SK-N-SH treated with all-trans-retinoic acid at 6 μM for 48 hours (cell line): ENCODE measurements at regions not wholly inside any gene's neighbourhood (a gene's known extent, or its start where the extent isn't known, plus 50 kb on each side); places are given as distances from the start of the nearest gene placed in this dataset.
A peak's percentile ranks its signal among the peaks of the same experiment; 100 is the strongest.

Source experiments
- ATAC-seq: fragments of 200-7000 bp; cut with Tn5 transposase; 3 replicates; pipeline ENCODE4 v1.9.1; 2020; ENCODE audit warnings: mild to moderate bottlenecking, moderate library complexity
- ARNTL ChIP-seq: fragments of 450-650 bp; formaldehyde crosslinking; IDR thresholded peaks from 2 replicates; pipeline ENCODE4 v1.5.0; 2020; ENCODE audit warnings: low read depth, mild to moderate bottlenecking, moderate library complexity, borderline replicate concordance
- BACH2 ChIP-seq: fragments of 250-450 bp; sonication (Bioruptor Pico); IDR thresholded peaks from 2 replicates; pipeline ENCODE4 v1.9.0; 2021; ENCODE audit warnings: mild to moderate bottlenecking, borderline replicate concordance
- CSDC2 ChIP-seq: fragments of 250-450 bp; sonication (Bioruptor Pico); IDR thresholded peaks from 2 replicates; pipeline ENCODE4 v1.5.0; 2020; ENCODE audit warnings: mild to moderate bottlenecking, moderate library complexity
- ISL1 ChIP-seq: fragments of 250-450 bp; sonication (Bioruptor Pico); IDR thresholded peaks from 2 replicates; pipeline ENCODE4 v2.1.2; 2022; ENCODE audit warnings: mild to moderate bottlenecking, moderate library complexity
- PPARA ChIP-seq: fragments of 250-450 bp; sonication (Bioruptor Pico); IDR thresholded peaks from 2 replicates; pipeline ENCODE4 v1.5.0; 2020; ENCODE audit warnings: mild to moderate bottlenecking, borderline replicate concordance
- RARB ChIP-seq: fragments of 250-450 bp; sonication (Bioruptor Pico); IDR thresholded peaks from 2 replicates; pipeline ENCODE4 v1.8.0; 2021; ENCODE audit warnings: mild to moderate bottlenecking, moderate library complexity
- SNAI2 ChIP-seq: fragments of 250-450 bp; sonication (Bioruptor Pico); IDR thresholded peaks from 2 replicates; pipeline ENCODE4 v1.5.0; 2020; ENCODE audit warnings: mild to moderate bottlenecking, moderate library complexity
- TCF4 ChIP-seq: fragments of 250-450 bp; sonication (Bioruptor Pico); IDR thresholded peaks from 2 replicates; pipeline ENCODE4 v1.8.0; 2021; ENCODE audit warnings: mild to moderate bottlenecking, moderate library complexity, borderline replicate concordance
- TOX ChIP-seq: fragments of 250-450 bp; sonication (Bioruptor Pico); IDR thresholded peaks from 2 replicates; pipeline ENCODE4 v1.8.0; 2021; ENCODE audit warnings: mild to moderate bottlenecking, moderate library complexity, borderline replicate concordance
- ZC3H10 ChIP-seq: fragments of 250-450 bp; sonication (Bioruptor Pico); IDR thresholded peaks from 2 replicates; pipeline ENCODE4 v1.5.1; 2021; ENCODE audit warnings: mild to moderate bottlenecking, moderate library complexity
- ZFP30 ChIP-seq: fragments of 450-650 bp; formaldehyde crosslinking; IDR thresholded peaks from 2 replicates; pipeline ENCODE4 v1.5.0; 2022; ENCODE audit warnings: mild to moderate bottlenecking, moderate library complexity
- ZNF565 ChIP-seq: fragments of 450-650 bp; formaldehyde crosslinking; conservative IDR thresholded peaks from 2 replicates; pipeline ENCODE4 v1.5.0; 2020; ENCODE audit warnings: low read depth, mild to moderate bottlenecking, moderate library complexity
- ZNF70 ChIP-seq: fragments of 450-650 bp; formaldehyde crosslinking; IDR thresholded peaks from 2 replicates; pipeline ENCODE4 v1.5.0; 2020; ENCODE audit warnings: mild to moderate bottlenecking, moderate library complexity
- ZNF8 ChIP-seq: fragments of 450-650 bp; formaldehyde crosslinking; IDR thresholded peaks from 2 replicates; pipeline ENCODE4 v1.5.0; 2020; ENCODE audit warnings: mild to moderate bottlenecking, moderate library complexity
- TF ChIP-seq, protein P1 (sequence below): fragments of 250-450 bp; sonication (Bioruptor Pico); IDR thresholded peaks from 2 replicates; pipeline ENCODE4 v1.5.0; 2020; ENCODE audit warnings: mild to moderate bottlenecking, moderate library complexity
- TF ChIP-seq, protein P2 (sequence below): fragments of 250-450 bp; sonication (Bioruptor Pico); IDR thresholded peaks from 2 replicates; pipeline ENCODE4 v1.8.0; 2020; ENCODE audit warnings: mild to moderate bottlenecking, moderate library complexity, borderline replicate concordance
- TF ChIP-seq, protein P3 (sequence below): fragments of 250-450 bp; sonication (Bioruptor Pico); IDR thresholded peaks from 2 replicates; pipeline ENCODE4 v1.5.1; 2021; ENCODE audit warnings: mild to moderate bottlenecking, moderate library complexity
- TF ChIP-seq, protein P4 (sequence below): fragments of 250-450 bp; sonication (Bioruptor Pico); IDR thresholded peaks from 2 replicates; pipeline ENCODE4 v1.5.1; 2020; ENCODE audit warnings: low read depth, mild to moderate bottlenecking, moderate library complexity
- TF ChIP-seq, protein P5 (sequence below): fragments of 250-450 bp; sonication (Bioruptor Pico); IDR thresholded peaks from 2 replicates; pipeline ENCODE4 v1.8.0; 2021; ENCODE audit warnings: low read depth, mild to moderate bottlenecking, moderate library complexity, borderline replicate concordance

DNA sequence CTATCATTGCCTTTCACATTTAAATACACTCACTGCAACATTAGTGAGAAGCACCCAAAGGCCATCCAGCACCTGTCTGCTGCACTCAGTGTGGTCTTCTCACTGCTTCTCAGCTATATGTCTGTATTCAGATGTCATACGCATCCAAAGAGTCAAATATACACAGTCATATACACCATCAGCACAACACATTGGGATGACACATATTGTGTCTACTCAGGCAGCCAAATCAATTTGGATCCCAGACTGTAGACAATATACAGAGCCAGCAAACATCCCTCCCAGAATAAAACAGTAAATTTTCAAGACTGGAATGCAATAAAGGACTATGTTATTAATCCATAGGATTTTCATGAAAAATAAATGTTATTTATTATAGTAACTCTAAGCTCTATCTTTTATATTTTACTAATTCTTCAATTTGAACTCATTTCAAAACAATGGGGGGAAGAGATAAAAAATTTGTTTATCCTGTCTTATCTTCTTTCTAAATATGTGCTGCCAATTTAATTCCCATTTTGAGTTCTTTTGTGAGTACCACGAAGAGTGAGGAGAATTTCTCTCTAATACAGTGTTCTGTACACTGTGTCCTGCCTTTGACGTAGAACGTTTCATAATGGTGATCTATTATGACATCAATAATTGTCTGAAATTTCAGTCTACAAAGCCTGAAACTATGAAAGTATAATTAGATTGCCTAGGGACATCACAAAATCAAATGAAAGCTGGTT is 602.2 kb upstream of the CXADR start:
- ATAC-seq, result no peak
- no peak for TF ChIP-seq ZNF8 (CRISPR knock-in tag)
- no peak for TF ChIP-seq ZNF70
- TF ChIP-seq, protein P1, sequence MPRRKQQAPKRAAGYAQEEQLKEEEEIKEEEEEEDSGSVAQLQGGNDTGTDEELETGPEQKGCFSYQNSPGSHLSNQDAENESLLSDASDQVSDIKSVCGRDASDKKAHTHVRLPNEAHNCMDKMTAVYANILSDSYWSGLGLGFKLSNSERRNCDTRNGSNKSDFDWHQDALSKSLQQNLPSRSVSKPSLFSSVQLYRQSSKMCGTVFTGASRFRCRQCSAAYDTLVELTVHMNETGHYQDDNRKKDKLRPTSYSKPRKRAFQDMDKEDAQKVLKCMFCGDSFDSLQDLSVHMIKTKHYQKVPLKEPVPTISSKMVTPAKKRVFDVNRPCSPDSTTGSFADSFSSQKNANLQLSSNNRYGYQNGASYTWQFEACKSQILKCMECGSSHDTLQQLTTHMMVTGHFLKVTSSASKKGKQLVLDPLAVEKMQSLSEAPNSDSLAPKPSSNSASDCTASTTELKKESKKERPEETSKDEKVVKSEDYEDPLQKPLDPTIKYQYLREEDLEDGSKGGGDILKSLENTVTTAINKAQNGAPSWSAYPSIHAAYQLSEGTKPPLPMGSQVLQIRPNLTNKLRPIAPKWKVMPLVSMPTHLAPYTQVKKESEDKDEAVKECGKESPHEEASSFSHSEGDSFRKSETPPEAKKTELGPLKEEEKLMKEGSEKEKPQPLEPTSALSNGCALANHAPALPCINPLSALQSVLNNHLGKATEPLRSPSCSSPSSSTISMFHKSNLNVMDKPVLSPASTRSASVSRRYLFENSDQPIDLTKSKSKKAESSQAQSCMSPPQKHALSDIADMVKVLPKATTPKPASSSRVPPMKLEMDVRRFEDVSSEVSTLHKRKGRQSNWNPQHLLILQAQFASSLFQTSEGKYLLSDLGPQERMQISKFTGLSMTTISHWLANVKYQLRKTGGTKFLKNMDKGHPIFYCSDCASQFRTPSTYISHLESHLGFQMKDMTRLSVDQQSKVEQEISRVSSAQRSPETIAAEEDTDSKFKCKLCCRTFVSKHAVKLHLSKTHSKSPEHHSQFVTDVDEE (CRISPR knock-in tag), result no peak
- no peak for TF ChIP-seq ZFP30 (CRISPR knock-in tag)
- TF ChIP-seq SNAI2 (CRISPR knock-in tag), result no peak
- no peak for TF ChIP-seq ISL1 (CRISPR knock-in tag)
- TF ChIP-seq, protein P2, sequence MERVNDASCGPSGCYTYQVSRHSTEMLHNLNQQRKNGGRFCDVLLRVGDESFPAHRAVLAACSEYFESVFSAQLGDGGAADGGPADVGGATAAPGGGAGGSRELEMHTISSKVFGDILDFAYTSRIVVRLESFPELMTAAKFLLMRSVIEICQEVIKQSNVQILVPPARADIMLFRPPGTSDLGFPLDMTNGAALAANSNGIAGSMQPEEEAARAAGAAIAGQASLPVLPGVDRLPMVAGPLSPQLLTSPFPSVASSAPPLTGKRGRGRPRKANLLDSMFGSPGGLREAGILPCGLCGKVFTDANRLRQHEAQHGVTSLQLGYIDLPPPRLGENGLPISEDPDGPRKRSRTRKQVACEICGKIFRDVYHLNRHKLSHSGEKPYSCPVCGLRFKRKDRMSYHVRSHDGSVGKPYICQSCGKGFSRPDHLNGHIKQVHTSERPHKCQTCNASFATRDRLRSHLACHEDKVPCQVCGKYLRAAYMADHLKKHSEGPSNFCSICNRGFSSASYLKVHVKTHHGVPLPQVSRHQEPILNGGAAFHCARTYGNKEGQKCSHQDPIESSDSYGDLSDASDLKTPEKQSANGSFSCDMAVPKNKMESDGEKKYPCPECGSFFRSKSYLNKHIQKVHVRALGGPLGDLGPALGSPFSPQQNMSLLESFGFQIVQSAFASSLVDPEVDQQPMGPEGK (CRISPR knock-in tag), result no peak
- no peak for TF ChIP-seq BACH2 (CRISPR knock-in tag)
- no peak for TF ChIP-seq ZNF565
- TF ChIP-seq, protein P3, sequence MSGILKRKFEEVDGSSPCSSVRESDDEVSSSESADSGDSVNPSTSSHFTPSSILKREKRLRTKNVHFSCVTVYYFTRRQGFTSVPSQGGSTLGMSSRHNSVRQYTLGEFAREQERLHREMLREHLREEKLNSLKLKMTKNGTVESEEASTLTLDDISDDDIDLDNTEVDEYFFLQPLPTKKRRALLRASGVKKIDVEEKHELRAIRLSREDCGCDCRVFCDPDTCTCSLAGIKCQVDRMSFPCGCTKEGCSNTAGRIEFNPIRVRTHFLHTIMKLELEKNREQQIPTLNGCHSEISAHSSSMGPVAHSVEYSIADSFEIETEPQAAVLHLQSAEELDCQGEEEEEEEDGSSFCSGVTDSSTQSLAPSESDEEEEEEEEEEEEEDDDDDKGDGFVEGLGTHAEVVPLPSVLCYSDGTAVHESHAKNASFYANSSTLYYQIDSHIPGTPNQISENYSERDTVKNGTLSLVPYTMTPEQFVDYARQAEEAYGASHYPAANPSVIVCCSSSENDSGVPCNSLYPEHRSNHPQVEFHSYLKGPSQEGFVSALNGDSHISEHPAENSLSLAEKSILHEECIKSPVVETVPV (CRISPR knock-in tag), result no peak
- TF ChIP-seq ZC3H10 (CRISPR knock-in tag), result no peak
- no peak for TF ChIP-seq TOX (CRISPR knock-in tag)
- no peak for TF ChIP-seq PPARA (CRISPR knock-in tag)
- TF ChIP-seq, protein P4, sequence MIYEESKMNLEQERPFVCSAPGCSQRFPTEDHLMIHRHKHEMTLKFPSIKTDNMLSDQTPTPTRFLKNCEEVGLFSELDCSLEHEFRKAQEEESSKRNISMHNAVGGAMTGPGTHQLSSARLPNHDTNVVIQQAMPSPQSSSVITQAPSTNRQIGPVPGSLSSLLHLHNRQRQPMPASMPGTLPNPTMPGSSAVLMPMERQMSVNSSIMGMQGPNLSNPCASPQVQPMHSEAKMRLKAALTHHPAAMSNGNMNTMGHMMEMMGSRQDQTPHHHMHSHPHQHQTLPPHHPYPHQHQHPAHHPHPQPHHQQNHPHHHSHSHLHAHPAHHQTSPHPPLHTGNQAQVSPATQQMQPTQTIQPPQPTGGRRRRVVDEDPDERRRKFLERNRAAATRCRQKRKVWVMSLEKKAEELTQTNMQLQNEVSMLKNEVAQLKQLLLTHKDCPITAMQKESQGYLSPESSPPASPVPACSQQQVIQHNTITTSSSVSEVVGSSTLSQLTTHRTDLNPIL (CRISPR knock-in tag), result no peak
- no peak for TF ChIP-seq CSDC2
- TF ChIP-seq ARNTL (CRISPR knock-in tag), result no peak

DNA sequence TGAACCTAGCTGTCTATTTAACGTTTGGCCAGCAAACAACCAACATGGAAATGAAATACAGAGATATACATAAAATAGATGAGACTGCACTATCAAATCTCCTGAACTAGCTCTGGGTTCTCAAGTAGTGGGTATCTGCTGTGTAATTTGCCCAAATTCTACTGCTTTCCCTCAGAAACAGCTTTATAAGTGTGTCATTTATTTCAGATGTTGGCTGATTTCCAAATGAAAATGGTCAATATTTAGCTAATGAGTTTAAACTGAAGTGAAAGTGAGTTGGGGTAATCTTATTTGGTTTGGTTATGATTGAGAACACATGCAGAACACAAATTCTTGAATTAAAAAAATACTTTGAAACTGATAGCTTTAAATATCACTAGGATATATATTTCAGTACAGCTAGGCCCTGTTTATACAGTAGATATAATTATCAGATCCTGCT is 601.7 kb upstream of the CXADR start:
- TF ChIP-seq, protein P4 (CRISPR knock-in tag), result no peak
- no peak for TF ChIP-seq ZNF70
- TF ChIP-seq, protein P2 (CRISPR knock-in tag), result no peak
- no peak for TF ChIP-seq RARB
- TF ChIP-seq ISL1 (CRISPR knock-in tag), result peak; percentile 64
- TF ChIP-seq, protein P5, sequence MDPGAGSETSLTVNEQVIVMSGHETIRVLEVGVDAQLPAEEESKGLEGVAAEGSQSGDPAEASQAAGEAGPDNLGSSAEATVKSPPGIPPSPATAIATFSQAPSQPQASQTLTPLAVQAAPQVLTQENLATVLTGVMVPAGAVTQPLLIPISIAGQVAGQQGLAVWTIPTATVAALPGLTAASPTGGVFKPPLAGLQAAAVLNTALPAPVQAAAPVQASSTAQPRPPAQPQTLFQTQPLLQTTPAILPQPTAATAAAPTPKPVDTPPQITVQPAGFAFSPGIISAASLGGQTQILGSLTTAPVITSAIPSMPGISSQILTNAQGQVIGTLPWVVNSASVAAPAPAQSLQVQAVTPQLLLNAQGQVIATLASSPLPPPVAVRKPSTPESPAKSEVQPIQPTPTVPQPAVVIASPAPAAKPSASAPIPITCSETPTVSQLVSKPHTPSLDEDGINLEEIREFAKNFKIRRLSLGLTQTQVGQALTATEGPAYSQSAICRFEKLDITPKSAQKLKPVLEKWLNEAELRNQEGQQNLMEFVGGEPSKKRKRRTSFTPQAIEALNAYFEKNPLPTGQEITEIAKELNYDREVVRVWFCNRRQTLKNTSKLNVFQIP (CRISPR knock-in tag), result no peak
- no peak for TF ChIP-seq ZC3H10 (CRISPR knock-in tag)
- peak; percentile 55 for TF ChIP-seq TCF4 (CRISPR knock-in tag)
- ATAC-seq, result no peak
